ENCODE measurements at regions not wholly inside any gene's neighbourhood (a gene's known extent, or its start where the extent isn't known, plus 50 kb on each side); places are given as distances from the start of the nearest gene placed in this dataset.
"Not testable (repeated sequence)": the region's sequence is repeated elsewhere in the genome, so short reads cannot be mapped to it uniquely, and the experiment has no call there.

GRCh38 chr21:13980115-13980662 lies 230.6 kb downstream of the LIPI start:
- POLR2A ChIA-PET; H3K4me3 ChIP-seq (ENCODE audit: low read depth, low read length); H3K36me3 ChIP-seq (ENCODE audit: control insufficient read depth in 2 of 2, insufficient read depth in 1 of 2, low read length in 2 of 2); H3K27ac ChIP-seq (ENCODE audit: extremely low read depth, low read depth, low read length); H3K4me1 ChIP-seq (ENCODE audit: control insufficient read depth, insufficient read depth, low read length); CTCF ChIA-PET; H3K9me3 ChIP-seq (ENCODE audit: control insufficient read depth, insufficient read depth, low read depth, low read length): not testable (repeated sequence)

- CTCF ChIA-PET; H3K4me1 ChIP-seq (ENCODE audit: control insufficient read depth, insufficient read depth, low read length); H3K4me3 ChIP-seq (ENCODE audit: low read depth, low read length); POLR2A ChIA-PET; H3K9me3 ChIP-seq (ENCODE audit: control insufficient read depth, insufficient read depth, low read depth, low read length); H3K36me3 ChIP-seq (ENCODE audit: control insufficient read depth in 2 of 2, insufficient read depth in 1 of 2, low read length in 2 of 2); H3K27ac ChIP-seq (ENCODE audit: extremely low read depth, low read depth, low read length): not testable (repeated sequence)
Observed at GRCh38 chr21:13979608-13980007, 231.1 kb downstream of the LIPI start.

- CTCF ChIA-PET; H3K36me3 ChIP-seq (ENCODE audit: control insufficient read depth in 2 of 2, insufficient read depth in 1 of 2, low read length in 2 of 2); H3K4me3 ChIP-seq (ENCODE audit: low read depth, low read length); H3K9me3 ChIP-seq (ENCODE audit: control insufficient read depth, insufficient read depth, low read depth, low read length); POLR2A ChIA-PET; H3K27ac ChIP-seq (ENCODE audit: extremely low read depth, low read depth, low read length); H3K4me1 ChIP-seq (ENCODE audit: control insufficient read depth, insufficient read depth, low read length): not testable (repeated sequence)
Observed at GRCh38 chr21:13974582-13974981, 236.2 kb downstream of the LIPI start.

- H3K9me3 ChIP-seq (ENCODE audit: control insufficient read depth, insufficient read depth, low read depth, low read length); CTCF ChIA-PET; POLR2A ChIA-PET; H3K27ac ChIP-seq (ENCODE audit: extremely low read depth, low read depth, low read length); H3K4me3 ChIP-seq (ENCODE audit: low read depth, low read length); H3K4me1 ChIP-seq (ENCODE audit: control insufficient read depth, insufficient read depth, low read length); H3K36me3 ChIP-seq (ENCODE audit: control insufficient read depth in 2 of 2, insufficient read depth in 1 of 2, low read length in 2 of 2): not testable (repeated sequence)
Observed at GRCh38 chr21:13969853-13970252, 240.9 kb downstream of the LIPI start.

- H3K4me3 ChIP-seq (ENCODE audit: low read depth, low read length); H3K9me3 ChIP-seq (ENCODE audit: control insufficient read depth, insufficient read depth, low read depth, low read length); CTCF ChIA-PET; H3K4me1 ChIP-seq (ENCODE audit: control insufficient read depth, insufficient read depth, low read length); H3K36me3 ChIP-seq (ENCODE audit: control insufficient read depth in 2 of 2, insufficient read depth in 1 of 2, low read length in 2 of 2); H3K27ac ChIP-seq (ENCODE audit: extremely low read depth, low read depth, low read length); POLR2A ChIA-PET: not testable (repeated sequence)
Observed at GRCh38 chr21:13969002-13969401, 241.8 kb downstream of the LIPI start.

GRCh38 chr21:13963259-13963658 lies 247.5 kb downstream of the LIPI start:
- POLR2A ChIA-PET; H3K9me3 ChIP-seq (ENCODE audit: control insufficient read depth, insufficient read depth, low read depth, low read length); H3K4me3 ChIP-seq (ENCODE audit: low read depth, low read length); H3K27ac ChIP-seq (ENCODE audit: extremely low read depth, low read depth, low read length); CTCF ChIA-PET; H3K36me3 ChIP-seq (ENCODE audit: control insufficient read depth in 2 of 2, insufficient read depth in 1 of 2, low read length in 2 of 2); H3K4me1 ChIP-seq (ENCODE audit: control insufficient read depth, insufficient read depth, low read length): not testable (repeated sequence)

- Histone ChIP-seq H3K4me3 (ENCODE audit: low read depth, low read length) (no peak overlapping the region), H3K9me3 (ENCODE audit: control insufficient read depth, insufficient read depth, low read depth, low read length) (no peaks in the 10 kb centered on the region), H3K4me1 (ENCODE audit: control insufficient read depth, insufficient read depth, low read length) (no peaks in the 10 kb centered on the region), H3K36me3 (ENCODE audit: control insufficient read depth in 2 of 2, insufficient read depth in 1 of 2, low read length in 2 of 2) (no peaks in the 10 kb centered on the region), H3K27ac (ENCODE audit: extremely low read depth, low read depth, low read length) (no peak overlapping the region)
- ChIA-PET POLR2A (no interaction called here), CTCF (no interaction called here)
- no peak for TF ChIP-seq ZNF23 (tag by site-specific recombination; IDR thresholded peaks at IDR 0.05; ENCODE audit: borderline replicate concordance)
- no peak for TF ChIP-seq ZNF248 (tag by site-specific recombination; IDR thresholded peaks at IDR 0.05)
Observed at GRCh38 chr21:13937236-13937635, 273.5 kb downstream of the LIPI start.

GRCh38 chr21:13936033-13936937 lies 274.5 kb downstream of the LIPI start:
- H3K4me3 ChIP-seq (ENCODE audit: low read depth, low read length); POLR2A ChIA-PET; H3K4me1 ChIP-seq (ENCODE audit: control insufficient read depth, insufficient read depth, low read length); H3K9me3 ChIP-seq (ENCODE audit: control insufficient read depth, insufficient read depth, low read depth, low read length); H3K36me3 ChIP-seq (ENCODE audit: control insufficient read depth in 2 of 2, insufficient read depth in 1 of 2, low read length in 2 of 2); CTCF ChIA-PET; H3K27ac ChIP-seq (ENCODE audit: extremely low read depth, low read depth, low read length): not testable (repeated sequence)

GRCh38 chr21:13935396-13936032 lies 275.2 kb downstream of the LIPI start:
- H3K36me3 ChIP-seq (ENCODE audit: control insufficient read depth in 2 of 2, insufficient read depth in 1 of 2, low read length in 2 of 2); POLR2A ChIA-PET; H3K4me1 ChIP-seq (ENCODE audit: control insufficient read depth, insufficient read depth, low read length); H3K4me3 ChIP-seq (ENCODE audit: low read depth, low read length); H3K9me3 ChIP-seq (ENCODE audit: control insufficient read depth, insufficient read depth, low read depth, low read length); H3K27ac ChIP-seq (ENCODE audit: extremely low read depth, low read depth, low read length); CTCF ChIA-PET: not testable (repeated sequence)

- H3K4me1 ChIP-seq (ENCODE audit: control insufficient read depth, insufficient read depth, low read length); H3K9me3 ChIP-seq (ENCODE audit: control insufficient read depth, insufficient read depth, low read depth, low read length); H3K4me3 ChIP-seq (ENCODE audit: low read depth, low read length); POLR2A ChIA-PET; CTCF ChIA-PET; H3K36me3 ChIP-seq (ENCODE audit: control insufficient read depth in 2 of 2, insufficient read depth in 1 of 2, low read length in 2 of 2); H3K27ac ChIP-seq (ENCODE audit: extremely low read depth, low read depth, low read length): not testable (repeated sequence)
Observed at GRCh38 chr21:13934887-13935342, 275.8 kb downstream of the LIPI start.

GRCh38 chr21:13923175-13923574 lies 287.6 kb downstream of the LIPI start:
- CTCF ChIA-PET; H3K4me3 ChIP-seq (ENCODE audit: low read depth, low read length); H3K4me1 ChIP-seq (ENCODE audit: control insufficient read depth, insufficient read depth, low read length); H3K9me3 ChIP-seq (ENCODE audit: control insufficient read depth, insufficient read depth, low read depth, low read length); H3K27ac ChIP-seq (ENCODE audit: extremely low read depth, low read depth, low read length); H3K36me3 ChIP-seq (ENCODE audit: control insufficient read depth in 2 of 2, insufficient read depth in 1 of 2, low read length in 2 of 2); POLR2A ChIA-PET: not testable (repeated sequence)
